ENCODE measurements at regions not wholly inside any gene's neighbourhood (a gene's known extent, or its start where the extent isn't known, plus 50 kb on each side); places are given as distances from the start of the nearest gene placed in this dataset.

- TF ChIP-seq POLR2A (IDR thresholded peaks at IDR 0.05; ENCODE audit: low read depth, low read length) = no peak
- no peak for TF ChIP-seq POLR2AphosphoS5 (IDR thresholded peaks at IDR 0.05; ENCODE audit: low read depth, low read length)
These were observed 914.3 kb upstream of the SLC39A10 start for GRCh38 chr2:194742706-194743105.

Data from GM12892 (cell line).